Fibroblast of skin of left biceps (primary cell): ENCODE measurements at regions not wholly inside any gene's neighbourhood (a gene's known extent, or its start where the extent isn't known, plus 50 kb on each side); places are given as distances from the start of the nearest gene placed in this dataset.
"Not testable (repeated sequence)": the region's sequence is repeated elsewhere in the genome, so short reads cannot be mapped to it uniquely, and the experiment has no call there.

Experiments used
- DNase-seq, 2 experiments: peaks; one replicate each; pipeline ENCODE4 v3.0.0-alpha.2; 2013; ENCODE audit warnings: low read depth in 2 of 2

DNA sequence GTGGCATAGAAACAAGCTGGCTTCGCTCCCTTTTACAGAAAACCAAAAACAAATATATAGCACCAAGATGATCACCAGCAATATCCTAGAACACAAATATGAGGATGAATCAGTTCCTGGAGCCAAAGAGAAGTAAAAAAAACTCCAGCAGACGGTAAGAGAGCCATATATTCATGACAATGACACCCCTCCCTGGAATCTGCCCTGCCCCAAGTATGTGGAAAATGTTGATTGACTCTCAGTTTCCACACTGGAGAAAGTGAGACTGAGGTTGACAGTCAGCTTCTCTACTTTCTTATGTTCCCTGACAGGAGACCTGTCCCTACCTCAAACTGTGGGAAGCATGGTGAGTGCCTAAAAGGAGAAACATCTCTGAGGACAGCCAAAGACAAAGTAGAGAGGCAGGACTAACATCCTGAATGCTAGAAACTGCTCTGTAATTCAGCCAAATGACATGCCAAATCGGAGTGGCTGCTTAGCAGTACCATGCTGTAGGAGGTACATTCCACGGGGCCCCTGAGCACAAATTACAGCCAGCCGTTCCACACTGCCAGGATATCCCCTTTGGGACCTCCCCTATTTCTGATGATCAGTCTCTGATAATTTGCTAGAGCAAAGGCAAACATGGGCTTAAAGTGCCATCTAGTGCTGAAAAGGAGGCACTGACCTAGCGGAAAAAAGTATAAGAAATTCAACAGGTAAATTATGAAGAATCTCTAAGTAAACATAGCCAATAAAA is 424.0 kb upstream of the RGMB start:
- DNase-seq, result peak; percentile 34 to 47

DNA sequence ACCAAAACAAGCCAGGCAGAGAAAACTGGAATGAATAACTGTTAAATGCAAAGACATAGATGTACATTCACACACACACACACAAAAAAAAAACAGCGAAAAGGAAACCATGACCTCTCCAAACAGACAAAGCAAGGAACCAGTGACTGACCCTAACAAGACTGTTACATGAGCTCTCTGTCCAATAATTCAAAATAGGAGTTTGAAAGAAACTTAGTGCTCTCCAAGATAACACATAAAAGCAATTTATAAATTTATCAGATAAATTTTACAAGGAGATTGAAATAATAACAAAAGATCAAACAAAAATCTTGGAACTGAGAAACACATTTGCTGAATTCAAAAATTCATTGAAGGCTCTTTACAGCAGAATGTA is 423.5 kb upstream of the RGMB start:
- DNase-seq, result no peak

DNA sequence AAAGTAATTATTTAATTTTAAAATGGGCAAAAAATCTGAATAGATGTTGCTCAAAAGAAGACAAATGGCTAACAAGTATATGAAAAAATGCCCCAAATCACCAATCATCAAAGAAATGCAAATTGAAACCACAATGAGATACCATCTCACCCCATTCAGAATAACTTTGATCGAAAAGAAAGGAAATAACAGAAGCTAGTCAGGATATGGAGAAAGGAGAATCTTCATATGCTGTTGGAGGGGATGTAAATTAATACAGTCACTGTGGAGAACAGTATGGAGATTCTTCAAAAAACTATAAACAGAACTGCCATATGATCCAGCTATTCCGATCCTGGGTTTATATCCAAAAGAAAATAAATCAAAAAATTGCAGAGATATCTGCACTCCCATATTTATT is 418.5 kb upstream of the RGMB start:
- no peak for DNase-seq

DNA sequence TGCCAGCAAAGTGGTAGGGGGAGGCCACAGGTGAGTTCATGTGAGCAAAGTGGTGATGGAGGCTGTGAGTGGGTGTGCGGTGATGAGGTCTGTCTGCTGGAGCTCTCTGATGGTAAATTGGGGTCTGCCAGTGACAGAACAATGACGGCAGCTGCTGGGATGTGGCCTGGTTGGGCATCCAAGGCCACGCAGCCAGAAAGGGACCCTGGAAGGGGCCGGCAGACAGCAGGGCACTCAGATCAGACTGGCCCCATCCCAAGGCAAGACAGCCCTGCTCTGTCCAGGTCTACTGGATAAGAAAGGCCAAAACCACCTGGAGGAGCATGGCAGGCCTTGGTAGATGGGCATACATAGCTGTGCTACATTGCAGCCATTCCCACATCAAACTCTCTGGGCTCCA is 412.9 kb upstream of the RGMB start:
- DNase-seq, result no peak

DNA sequence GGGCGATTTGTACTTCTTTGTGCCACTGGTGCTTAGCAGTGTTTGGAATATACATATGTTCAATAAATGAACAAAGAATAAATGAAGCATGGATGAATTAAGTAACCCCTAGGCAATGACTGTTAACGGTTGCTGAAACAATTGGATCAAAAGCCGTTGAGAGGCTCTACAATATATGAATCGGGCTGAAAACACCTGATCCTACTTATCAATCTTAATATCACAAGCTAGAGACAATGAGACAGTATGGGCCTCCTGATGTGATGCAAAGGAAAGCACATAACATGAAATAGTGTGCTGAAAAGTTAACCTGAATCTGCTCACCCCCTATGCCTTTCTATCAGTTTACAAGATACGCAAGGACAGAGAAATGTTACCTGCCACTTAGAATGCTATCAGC is 410.3 kb upstream of the RGMB start:
- no peak for DNase-seq

DNA sequence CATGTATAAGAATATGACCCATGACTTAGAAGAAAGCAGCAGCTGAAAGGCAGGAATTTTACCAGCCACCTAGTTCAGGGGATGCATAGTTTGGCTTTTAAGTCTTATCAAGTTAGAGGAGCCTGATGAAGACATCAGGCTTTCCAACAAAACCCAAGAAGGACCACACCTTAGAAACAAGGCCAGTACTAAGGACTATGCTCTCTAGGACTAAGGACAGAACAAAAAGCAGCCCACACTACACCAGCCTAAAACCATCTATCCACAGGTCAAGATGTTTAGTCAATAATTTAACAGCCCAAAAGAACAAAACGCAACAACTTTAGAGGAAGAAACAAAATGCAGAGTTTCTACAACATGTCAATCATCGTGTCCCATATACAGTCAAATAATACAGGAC is 408.9 kb upstream of the RGMB start:
- no peak for DNase-seq

DNA sequence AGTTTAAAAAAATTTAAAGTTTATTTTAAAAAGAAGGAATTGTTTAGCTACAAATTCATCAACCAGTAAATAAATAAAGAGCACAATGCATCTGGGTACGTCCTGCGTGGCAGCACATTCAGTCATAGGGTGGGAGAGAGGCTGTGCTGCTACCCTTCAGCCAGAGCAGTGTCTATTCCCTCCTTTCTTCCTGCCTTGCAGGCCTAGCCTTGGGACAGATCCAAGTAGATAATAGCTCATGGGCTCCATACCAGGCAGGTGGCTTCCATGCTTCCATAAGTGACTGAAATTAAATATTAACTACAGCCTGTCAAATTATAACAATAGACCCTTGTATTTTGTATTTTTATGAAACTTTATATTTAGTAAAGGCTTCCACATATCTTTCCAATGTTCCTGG is 408.3 kb upstream of the RGMB start:
- no peak for DNase-seq

DNA sequence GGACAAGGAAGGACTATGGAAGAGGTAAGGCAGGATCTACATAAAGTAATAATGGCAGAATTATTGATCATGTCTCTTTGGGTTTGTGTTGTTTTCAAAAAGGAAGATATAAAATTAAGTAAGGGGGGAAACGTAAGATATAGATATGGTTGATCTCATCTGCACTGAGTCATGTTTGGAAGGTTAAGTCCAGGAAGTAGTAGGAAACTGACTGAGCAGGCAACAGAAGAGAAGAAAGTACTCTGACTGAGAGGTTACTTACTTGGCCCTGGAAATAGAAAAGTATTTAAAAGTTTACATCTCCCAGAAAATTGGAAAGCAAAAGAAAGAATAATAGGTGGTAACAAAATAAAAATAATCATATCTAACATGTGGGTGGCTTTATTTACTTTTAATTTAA is 405.3 kb upstream of the RGMB start:
- no peak for DNase-seq

DNA sequence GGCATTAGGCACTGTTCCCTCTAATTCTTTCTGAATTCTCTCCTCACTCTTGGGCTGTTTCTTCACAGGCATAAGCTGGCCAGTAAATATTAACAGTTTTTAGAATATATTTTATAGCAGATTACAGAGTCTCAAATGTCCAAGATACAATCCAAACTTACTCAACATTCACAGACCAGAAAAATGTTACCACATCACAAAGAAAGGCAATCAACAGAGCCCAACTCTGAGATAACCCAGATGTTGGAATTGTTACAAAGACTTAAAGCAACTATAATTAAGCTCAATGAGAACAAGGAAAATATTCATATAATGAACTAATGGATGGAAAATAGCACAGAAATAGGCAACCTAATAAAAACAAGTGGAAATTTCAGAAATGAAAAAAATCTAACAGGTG is 401.1 kb upstream of the RGMB start:
- DNase-seq, result no peak

DNA sequence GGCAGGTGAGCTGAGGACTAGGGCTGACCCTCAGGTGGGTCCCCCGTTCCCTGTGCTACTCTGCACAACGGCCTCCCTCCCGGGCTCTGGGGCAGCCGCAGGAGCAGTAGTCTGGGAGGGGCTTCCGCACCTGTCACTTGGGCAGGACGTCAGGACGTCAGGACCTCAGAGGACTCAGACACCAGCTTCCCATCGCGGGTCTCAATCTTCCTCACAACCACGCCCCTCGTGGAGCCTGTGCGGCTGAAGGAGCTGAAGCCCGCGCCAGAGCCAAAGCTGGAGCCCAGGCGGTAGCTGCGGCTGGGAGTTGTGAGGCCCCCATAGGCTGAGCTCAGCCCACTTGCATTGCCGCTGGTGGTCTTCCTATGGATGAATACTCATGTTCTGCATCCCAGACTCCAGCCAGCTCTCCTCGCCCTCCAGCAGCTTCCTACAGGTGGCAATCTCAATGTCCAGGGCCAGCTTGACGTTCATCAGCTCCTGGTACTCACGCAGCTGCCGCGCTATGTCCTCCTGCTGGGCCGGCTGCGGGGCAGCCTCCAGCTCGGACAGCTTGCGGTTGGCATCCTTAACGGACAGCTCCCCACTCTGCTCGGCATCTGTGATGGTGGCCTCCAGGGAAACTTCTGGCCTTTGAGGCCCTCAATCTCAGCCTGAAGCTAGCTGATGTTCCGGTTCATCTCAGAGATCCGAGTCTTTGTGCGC is 381.4 kb upstream of the RGMB start:
- DNase-seq, result no peak

DNA sequence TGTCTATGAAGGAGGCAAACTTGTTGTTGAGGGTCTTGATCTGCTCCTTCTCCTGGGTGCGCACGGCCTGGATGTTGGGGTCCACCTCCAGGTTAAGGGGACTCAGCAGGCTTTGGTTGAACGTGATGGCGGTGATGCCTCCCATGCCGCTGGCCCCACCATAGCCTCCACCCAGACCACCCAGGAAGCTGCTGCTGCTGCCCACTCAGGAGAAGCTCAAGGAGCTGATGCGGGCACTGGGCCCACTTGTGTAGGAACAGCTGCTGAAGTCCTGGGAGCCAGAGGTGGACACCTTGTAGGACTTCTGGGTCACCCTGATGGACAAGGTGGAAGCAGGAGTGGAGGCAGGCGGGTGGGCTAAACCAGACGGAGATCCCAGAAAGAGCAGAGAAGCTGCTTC is 380.3 kb upstream of the RGMB start:
- not testable (repeated sequence) for DNase-seq

DNA sequence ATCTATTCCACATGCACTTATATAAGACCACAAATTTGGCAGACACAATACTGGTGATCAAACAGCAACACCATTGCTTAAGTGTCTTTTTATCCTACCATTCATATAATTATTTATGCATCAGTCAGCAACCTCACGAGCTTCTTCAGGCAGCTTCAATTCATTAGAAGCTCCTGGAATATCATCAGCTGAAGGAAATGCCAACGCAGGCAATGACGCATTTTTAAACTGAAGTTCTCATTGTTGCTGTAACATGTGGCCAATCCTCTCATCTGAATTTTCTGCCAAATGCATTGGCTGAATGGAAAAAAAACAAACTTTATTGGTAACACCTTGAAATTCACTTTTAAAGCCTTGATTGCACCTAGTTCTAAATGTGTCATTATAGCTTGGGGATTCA is 376.4 kb upstream of the RGMB start:
- DNase-seq, result peak; percentile 80 to 86

DNA sequence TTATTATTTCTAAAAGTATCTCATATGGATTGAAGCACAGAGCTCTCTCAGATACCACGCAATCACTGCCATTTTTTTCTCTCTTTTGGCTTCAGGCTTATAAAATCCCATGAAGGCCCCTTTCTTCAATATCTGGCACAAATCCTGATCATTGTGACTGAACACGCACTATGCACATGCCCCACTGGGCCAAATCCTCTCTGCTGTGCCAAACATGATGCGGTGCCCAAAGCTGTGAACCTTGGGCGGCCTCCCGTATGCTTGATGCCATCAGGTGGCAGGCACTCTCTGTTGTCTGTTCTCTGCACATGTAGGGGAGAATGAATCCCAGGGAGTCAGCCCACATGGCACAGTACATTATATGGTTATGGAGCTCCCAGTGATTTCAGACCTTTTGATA is 375.0 kb upstream of the RGMB start:
- no peak for DNase-seq

DNA sequence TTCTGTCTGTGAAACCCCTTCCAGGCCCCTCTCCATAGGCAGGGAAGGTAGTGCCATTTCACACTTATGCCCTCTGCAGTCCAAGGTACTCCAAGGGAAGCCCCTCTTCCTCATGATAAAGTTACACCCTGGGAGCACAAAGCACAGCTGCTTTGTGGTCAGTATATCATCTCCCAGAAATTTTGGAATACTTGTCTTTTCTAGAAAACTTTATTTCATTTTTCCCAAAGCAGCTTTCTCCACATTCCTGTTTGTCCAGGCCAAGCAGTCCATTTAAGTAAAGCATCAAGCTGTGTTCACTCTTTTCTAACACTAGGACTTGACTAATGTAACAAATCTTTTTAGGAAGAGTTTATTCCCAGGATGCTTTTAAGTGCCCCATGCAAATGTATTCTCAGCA is 371.8 kb upstream of the RGMB start:
- DNase-seq, result no peak

DNA sequence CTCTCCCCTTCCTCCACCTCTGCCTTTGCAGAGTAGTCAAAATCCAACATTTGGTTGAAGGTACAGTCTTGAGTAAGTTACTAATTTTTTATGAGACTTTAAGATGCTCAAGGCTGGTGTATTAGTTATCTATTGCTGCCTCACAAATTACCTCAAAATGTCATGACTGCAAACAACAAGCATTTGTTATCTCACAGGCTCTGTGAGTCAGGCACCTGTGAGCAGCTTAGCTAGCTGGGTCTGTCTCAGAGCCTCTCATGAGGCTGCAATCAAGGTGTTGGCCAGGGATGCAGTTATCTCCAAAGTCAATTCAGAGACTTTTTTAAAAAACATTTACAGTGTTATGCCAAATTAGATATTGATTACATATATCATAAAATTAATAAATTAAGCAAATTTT is 371.3 kb upstream of the RGMB start:
- no peak for DNase-seq

DNA sequence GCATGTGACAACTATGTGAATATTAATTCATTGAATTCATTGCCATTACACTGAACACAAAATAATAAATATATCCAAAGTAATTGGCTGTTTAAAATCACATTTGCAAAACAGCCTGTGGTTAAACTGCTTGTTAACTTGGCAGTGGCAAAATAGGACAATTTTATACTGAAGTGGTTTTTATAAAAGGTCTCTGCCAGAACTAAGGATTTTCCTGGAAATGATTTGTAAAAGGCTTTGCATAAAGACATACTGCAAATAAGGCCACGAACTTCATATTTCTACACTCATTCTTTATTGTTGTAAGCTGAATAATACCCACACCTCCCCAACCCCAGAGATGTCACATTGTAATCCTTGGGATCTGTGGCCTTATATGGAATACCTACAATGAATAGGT is 370.3 kb upstream of the RGMB start:
- DNase-seq, result no peak

DNA sequence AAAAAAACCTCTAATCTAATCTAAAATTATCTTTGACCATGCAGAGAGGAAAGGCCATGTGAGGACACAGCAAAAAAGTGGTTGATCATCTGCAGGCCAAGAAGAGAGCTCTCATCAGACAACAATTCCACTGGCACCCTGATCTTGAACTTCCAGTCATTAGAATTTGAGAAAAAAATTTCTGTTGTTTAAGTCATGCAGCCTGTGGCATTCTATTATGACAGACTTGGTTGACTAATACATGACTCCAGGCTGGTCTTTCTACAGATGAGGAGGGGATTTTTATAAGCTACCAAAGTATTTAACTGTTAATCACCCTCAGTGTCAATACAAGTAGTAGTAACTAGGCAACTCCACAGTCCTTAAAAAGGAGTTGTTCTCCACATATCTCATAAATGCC is 358.5 kb upstream of the RGMB start:
- peak; percentile 82 to 85 for DNase-seq

DNA sequence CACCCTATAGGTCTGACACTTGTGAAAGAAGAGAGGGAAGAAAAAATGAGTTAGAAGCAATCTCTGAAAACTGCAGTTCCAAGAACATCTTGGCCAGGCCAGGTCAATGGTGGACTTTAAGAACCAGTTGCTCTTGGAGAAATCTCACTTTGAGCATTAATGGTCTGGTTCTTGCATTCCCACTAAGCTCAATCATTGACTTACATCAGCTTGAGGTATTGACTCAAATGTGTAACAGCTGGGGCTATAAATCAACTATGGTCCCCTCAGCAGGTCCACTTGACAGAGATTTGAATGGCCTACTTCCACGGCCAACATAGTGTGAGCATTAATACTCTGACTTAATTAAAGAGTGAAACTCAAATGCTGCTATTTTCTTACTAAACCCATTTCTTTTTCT is 357.8 kb upstream of the RGMB start:
- no peak for DNase-seq

DNA sequence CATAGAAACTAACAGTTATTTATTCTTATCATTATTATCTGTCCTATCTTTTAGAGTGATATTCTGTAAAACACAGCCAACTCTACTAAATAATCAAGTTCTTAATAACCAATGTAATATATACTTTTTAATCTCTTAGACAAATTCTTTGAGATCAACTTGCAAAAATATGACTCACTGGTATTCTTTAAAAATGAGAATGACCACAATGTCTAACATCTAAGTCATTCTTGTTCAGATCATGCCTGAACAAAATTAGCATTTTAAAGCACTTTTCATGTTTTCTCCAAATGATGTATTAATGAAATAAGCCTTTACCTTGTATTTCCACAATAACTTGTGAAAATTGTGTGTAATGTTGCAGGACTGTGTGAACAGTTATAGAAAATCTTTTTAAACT is 356.9 kb upstream of the RGMB start:
- no peak for DNase-seq

DNA sequence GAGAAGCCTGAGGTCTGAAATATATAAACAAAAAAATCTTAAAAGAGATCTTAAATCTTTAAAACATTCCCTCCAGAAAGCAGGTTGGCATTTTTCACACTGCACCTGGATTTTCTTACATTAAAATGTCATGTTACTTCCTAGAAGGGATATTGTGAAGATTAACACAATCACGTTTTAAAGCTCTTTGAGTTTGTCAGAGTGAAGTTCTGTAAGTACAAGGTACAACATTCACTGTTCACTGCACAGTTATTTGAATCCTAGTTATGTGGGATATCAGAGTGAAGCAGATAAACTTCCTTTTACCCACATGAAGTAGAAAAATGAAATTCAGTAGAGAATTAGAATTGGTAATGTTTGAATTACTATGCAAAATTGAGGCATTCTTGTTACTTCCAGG is 353.6 kb upstream of the RGMB start:
- no peak for DNase-seq

DNA sequence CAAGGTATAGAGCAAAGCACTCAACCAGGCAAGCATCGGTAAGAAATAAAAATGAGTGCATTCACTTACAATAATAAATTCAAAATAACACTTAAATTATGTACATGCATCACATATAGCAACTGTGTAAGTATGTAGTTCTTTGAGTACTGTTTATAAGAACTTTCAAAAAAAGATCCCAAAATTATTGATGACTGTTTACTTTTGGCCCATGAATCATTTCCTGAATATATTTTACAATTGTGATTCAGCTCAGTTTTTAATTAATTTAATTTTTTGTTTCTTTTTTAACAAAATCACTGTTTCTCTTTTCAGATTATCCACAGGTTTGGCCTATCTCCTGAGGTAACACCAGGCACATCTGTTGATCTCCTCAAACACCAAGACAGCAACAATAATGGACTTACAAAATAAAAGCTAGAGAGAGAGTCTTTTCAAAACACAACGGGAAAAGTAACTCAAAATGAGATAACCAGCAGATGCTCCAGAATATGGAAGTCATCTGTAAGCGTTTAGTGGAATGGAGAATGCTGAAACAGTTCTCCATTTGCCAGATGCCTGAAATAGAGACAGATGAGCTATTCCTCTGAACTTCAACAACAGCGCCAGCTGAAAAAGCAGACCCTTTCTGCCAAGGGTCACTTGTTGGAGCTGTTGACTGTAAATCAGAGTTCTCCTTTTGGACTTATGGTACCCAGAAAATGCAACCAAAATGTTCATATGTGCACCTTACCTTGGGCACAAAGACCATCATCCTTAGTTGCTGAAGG is 348.6 kb upstream of the RGMB start:
- DNase-seq, result peak; percentile 60 to 62

DNA sequence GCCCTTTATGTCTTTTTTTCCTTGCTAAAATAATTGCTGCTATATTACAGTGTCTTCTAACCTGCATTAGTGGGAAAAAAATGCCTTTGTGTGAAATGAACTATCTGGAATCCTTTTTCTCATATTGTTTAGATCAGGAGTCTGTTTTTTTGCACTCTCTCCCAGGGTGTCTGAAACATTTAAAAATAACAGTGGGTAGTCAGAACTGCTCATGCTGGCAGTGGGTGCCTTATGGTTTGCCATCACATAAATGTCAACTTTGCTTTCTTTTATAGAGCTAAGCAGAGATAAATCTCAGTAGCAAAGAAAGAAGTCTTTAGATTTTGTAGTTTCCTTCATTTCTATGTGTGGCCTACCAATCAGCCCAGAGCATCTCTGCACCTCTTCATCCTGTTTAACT is 347.8 kb upstream of the RGMB start:
- DNase-seq, result no peak

DNA sequence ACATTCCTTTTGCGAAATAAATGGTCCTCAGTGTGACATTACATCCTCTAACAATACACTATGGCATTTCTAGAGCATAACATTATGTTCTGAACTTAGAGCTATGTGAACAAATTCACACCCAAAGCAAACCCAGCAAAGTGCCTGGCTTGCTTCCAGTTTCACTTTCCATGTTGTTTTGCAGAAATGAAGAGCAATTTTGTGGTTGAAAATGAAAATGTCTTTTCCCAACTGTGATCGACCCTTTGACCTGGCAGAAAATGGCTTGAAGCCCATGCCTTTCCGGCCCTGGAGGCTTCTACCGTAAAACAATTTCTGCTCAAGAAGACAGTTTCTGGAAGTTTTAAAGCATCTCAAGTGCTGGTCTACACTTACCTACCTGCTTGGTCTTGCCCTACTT is 344.7 kb upstream of the RGMB start:
- DNase-seq, result no peak
